DOHH2 (cell line): ENCODE measurements at regions not wholly inside any gene's neighbourhood (a gene's known extent, or its start where the extent isn't known, plus 50 kb on each side); places are given as distances from the start of the nearest gene placed in this dataset.

Experiments used
- H3F3A ChIP-seq: fragments of 200-600 bp; sonication (generic), shearing (Covaris generic); 2 replicates; pipeline ENCODE4 v1.6.0; 2016; ENCODE audit warnings: antibody characterized with exemption, mild to moderate bottlenecking; ENCODE audit not compliant: control insufficient read depth, insufficient read depth
- H3K27ac ChIP-seq: fragments of 200-600 bp; sonication (generic); 2 replicates; pipeline ENCODE4 v1.5.1; 2014; ENCODE audit warnings: low read depth, mild to moderate bottlenecking, low read length, moderate library complexity
- H3K27me3 ChIP-seq: fragments of 200-600 bp; sonication (generic); 2 replicates; pipeline ENCODE4 v1.6.1; 2014; ENCODE audit warnings: mild to moderate bottlenecking, low read length, mixed read lengths; ENCODE audit not compliant: control insufficient read depth
- H3K36me3 ChIP-seq: fragments of 200-600 bp; sonication (generic); 2 replicates; pipeline ENCODE4 v1.6.1; 2014; ENCODE audit warnings: mild to moderate bottlenecking, low read length, moderate library complexity, mixed read lengths; ENCODE audit not compliant: control insufficient read depth
- H3K4me1 ChIP-seq: fragments of 200-600 bp; sonication (generic); 2 replicates; pipeline ENCODE4 v1.6.1; 2014; ENCODE audit warnings: mild to moderate bottlenecking, low read length, mixed read lengths; ENCODE audit not compliant: control insufficient read depth
- H3K4me2 ChIP-seq: fragments of 200-600 bp; sonication (generic); 2 replicates; pipeline ENCODE4 v1.6.0; 2014; ENCODE audit warnings: mild to moderate bottlenecking, low read length, moderate library complexity
- H3K4me3 ChIP-seq: fragments of 200-600 bp; sonication (generic); 2 replicates; pipeline ENCODE4 v1.5.1; 2014; ENCODE audit warnings: mild to moderate bottlenecking, low read length, mixed read lengths
- H3K79me2 ChIP-seq: fragments of 200-600 bp; sonication (generic); 2 replicates; pipeline ENCODE4 v1.6.1; 2014; ENCODE audit warnings: mild to moderate bottlenecking, low read length, mixed read lengths; ENCODE audit not compliant: control insufficient read depth
- H3K9me2 ChIP-seq: fragments of 200-600 bp; sonication (generic); replicated peaks from 2 replicates; pipeline ENCODE4 v1.6.1; 2014; ENCODE audit warnings: mild to moderate bottlenecking, low read length, mixed read lengths; ENCODE audit not compliant: control insufficient read depth
- H3K9me3 ChIP-seq: fragments of 200-600 bp; sonication (generic); 2 replicates; pipeline ENCODE4 v1.6.1; 2014; ENCODE audit warnings: antibody characterized with exemption, low read length, mixed read lengths; ENCODE audit not compliant: control insufficient read depth, insufficient read depth
- H4K20me1 ChIP-seq: fragments of 200-600 bp; sonication (generic); 2 replicates; pipeline ENCODE4 v1.6.0; 2014; ENCODE audit warnings: low read depth, mild to moderate bottlenecking, antibody characterized with exemption, low read length, moderate library complexity; ENCODE audit not compliant: control insufficient read depth, insufficient read depth
- EZH2phosphoT487 ChIP-seq: fragments of 200-600 bp; sonication (generic); IDR thresholded peaks from 2 replicates; pipeline ENCODE4 v1.6.1; 2017; ENCODE audit warnings: borderline replicate concordance, mild to moderate bottlenecking, antibody characterized with exemption, low read length, moderate library complexity, mixed read lengths
- TF ChIP-seq, protein P1 (sequence below): fragments of 200-600 bp; sonication (generic); IDR thresholded peaks from one replicate; pipeline ENCODE4 v1.5.1; 2014; ENCODE audit warnings: antibody characterized with exemption, mild to moderate bottlenecking, low read depth, low read length; ENCODE audit not compliant: poor library complexity, severe bottlenecking

- Histone ChIP-seq H3K4me3 (no peak overlapping the region), H3K4me2 (no peak overlapping the region), H3K9me2 (no peaks in the 10 kb centered on the region), H3K36me3 (no peaks in the 10 kb centered on the region), H3K4me1 (no peaks in the 10 kb centered on the region), H3K27ac (no peak overlapping the region), H4K20me1 (no peaks in the 10 kb centered on the region), H3K9me3 (no peaks in the 10 kb centered on the region), H3F3A (no peaks in the 10 kb centered on the region), H3K79me2 (no peaks in the 10 kb centered on the region), H3K27me3 (no peaks in the 10 kb centered on the region; the same call in 1 of the 2 replicates)
- TF ChIP-seq EZH2phosphoT487, result no peak
- TF ChIP-seq, protein P1, sequence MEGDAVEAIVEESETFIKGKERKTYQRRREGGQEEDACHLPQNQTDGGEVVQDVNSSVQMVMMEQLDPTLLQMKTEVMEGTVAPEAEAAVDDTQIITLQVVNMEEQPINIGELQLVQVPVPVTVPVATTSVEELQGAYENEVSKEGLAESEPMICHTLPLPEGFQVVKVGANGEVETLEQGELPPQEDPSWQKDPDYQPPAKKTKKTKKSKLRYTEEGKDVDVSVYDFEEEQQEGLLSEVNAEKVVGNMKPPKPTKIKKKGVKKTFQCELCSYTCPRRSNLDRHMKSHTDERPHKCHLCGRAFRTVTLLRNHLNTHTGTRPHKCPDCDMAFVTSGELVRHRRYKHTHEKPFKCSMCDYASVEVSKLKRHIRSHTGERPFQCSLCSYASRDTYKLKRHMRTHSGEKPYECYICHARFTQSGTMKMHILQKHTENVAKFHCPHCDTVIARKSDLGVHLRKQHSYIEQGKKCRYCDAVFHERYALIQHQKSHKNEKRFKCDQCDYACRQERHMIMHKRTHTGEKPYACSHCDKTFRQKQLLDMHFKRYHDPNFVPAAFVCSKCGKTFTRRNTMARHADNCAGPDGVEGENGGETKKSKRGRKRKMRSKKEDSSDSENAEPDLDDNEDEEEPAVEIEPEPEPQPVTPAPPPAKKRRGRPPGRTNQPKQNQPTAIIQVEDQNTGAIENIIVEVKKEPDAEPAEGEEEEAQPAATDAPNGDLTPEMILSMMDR, result no peak
Measured at GRCh38 chr3:101158374-101158773, 162.0 kb downstream of the IMPG2 start.

DNA sequence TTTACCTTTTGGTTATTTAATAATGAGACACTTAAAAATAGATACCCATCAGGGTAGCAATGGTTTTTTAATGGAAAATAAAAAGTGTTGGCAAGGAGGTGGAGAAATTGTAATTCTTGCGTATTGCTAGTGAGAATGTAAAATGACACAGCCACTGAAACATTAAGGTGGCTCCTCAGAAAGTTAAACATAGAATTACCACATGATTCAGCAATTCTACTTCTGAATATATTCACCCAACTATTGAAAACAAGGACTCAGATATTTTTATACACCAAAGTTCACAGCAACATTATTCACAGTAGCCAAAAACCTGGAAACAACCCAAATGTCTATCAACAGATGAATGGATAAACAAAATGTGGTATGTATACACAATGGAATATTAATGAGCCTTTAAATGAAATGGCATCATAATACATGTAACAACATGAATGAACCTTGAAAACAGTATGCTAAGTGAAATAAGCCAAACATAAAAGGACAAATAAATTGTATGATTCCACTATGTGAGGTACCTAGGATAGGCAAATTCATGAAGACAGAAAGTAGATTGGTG is 163.5 kb downstream of the IMPG2 start:
- TF ChIP-seq EZH2phosphoT487, result no peak
- TF ChIP-seq, protein P1, result no peak
- Histone ChIP-seq H3F3A (no peaks in the 10 kb centered on the region), H3K4me2 (no peak overlapping the region), H3K36me3 (no peaks in the 10 kb centered on the region), H3K27me3 (no peaks in the 10 kb centered on the region; the same call in 1 of the 2 replicates), H3K4me1 (no peaks in the 10 kb centered on the region), H3K27ac (no peak overlapping the region), H3K9me3 (no peaks in the 10 kb centered on the region), H3K9me2 (no peaks in the 10 kb centered on the region), H4K20me1 (no peaks in the 10 kb centered on the region), H3K4me3 (no peak overlapping the region), H3K79me2 (no peaks in the 10 kb centered on the region)

- no peak overlapping the region for H3K27ac ChIP-seq
- TF ChIP-seq, protein P1, result no peak
- TF ChIP-seq EZH2phosphoT487, result no peak
Measured at GRCh38 chr3:101155825-101156224, 162.6 kb upstream of the ABI3BP start.

More at GRCh38 chr3:101155825-101156224, 162.6 kb upstream of the ABI3BP start:
- Histone ChIP-seq H4K20me1 (no peaks in the 10 kb centered on the region), H3K4me1 (no peaks in the 10 kb centered on the region), H3K79me2 (no peaks in the 10 kb centered on the region), H3K27me3 (peaks cover 3% of the 10 kb centered on the region; the same call in 1 of the 2 replicates), H3K9me3 (no peaks in the 10 kb centered on the region), H3K4me3 (no peak overlapping the region), H3K4me2 (no peak overlapping the region), H3F3A (no peaks in the 10 kb centered on the region), H3K9me2 (no peaks in the 10 kb centered on the region), H3K36me3 (no peaks in the 10 kb centered on the region)
